Activated T-helper 17 cell treated with anti-CD3 and anti-CD28 coated beads, Interleukin-2, amount 50 U/mL, for 72 hours (primary cell): ENCODE measurements at regions not wholly inside any gene's neighbourhood (a gene's known extent, or its start where the extent isn't known, plus 50 kb on each side); places are given as distances from the start of the nearest gene placed in this dataset.

ENCODE experiments used
- ATAC-seq: fragments of 150-1000 bp; cut with Tn5 transposase; replicated peaks from 2 replicates; pipeline ENCODE4 v1.10.0; 2021; ENCODE audit warnings: mild to moderate bottlenecking, moderate library complexity
- H3K27ac Mint-ChIP-seq: one replicate; pipeline ENCODE4 v1.8.0; 2022; ENCODE audit warnings: mixed read lengths
- H3K27me3 Mint-ChIP-seq: one replicate; pipeline ENCODE4 v1.8.0; 2022; ENCODE audit warnings: mixed read lengths
- H3K36me3 Mint-ChIP-seq: one replicate; pipeline ENCODE4 v1.8.0; 2022; ENCODE audit warnings: low read depth, mild to moderate bottlenecking, mixed read lengths
- H3K4me1 Mint-ChIP-seq: one replicate; pipeline ENCODE4 v1.8.0; 2022; ENCODE audit warnings: mixed read lengths
- H3K4me3 Mint-ChIP-seq: one replicate; pipeline ENCODE4 v1.8.0; 2022; ENCODE audit warnings: mild to moderate bottlenecking, mixed read lengths
- H3K9me3 Mint-ChIP-seq: one replicate; pipeline ENCODE4 v1.8.0; 2022; ENCODE audit warnings: mixed read lengths

GRCh38 chr15:37229855-37230619, 129.7 kb upstream of the MEIS2 start:
- no peak for ATAC-seq

GRCh38 chr15:37245358-37245757, 145.0 kb upstream of the MEIS2 start:
- Mint-ChIP-seq H3K27me3 (no peaks in the 10 kb centered on the region), H3K4me1 (no peaks in the 10 kb centered on the region), H3K36me3 (no peaks in the 10 kb centered on the region), H3K4me3 (no peak overlapping the region), H3K9me3 (peaks cover 1% of the 10 kb centered on the region), H3K27ac (no peak overlapping the region)
- no peak for ATAC-seq

More at GRCh38 chr15:37229855-37230619, 129.7 kb upstream of the MEIS2 start:
- Mint-ChIP-seq H3K9me3 (no peaks in the 10 kb centered on the region), H3K36me3 (no peaks in the 10 kb centered on the region), H3K27ac (no peak overlapping the region), H3K4me3 (no peak overlapping the region), H3K27me3 (no peaks in the 10 kb centered on the region), H3K4me1 (no peaks in the 10 kb centered on the region)

GRCh38 chr15:37246065-37246464, 145.7 kb upstream of the MEIS2 start:
- ATAC-seq = no peak
- Mint-ChIP-seq H3K4me3 (no peak overlapping the region), H3K4me1 (no peaks in the 10 kb centered on the region), H3K36me3 (no peaks in the 10 kb centered on the region), H3K27me3 (no peaks in the 10 kb centered on the region), H3K27ac (no peak overlapping the region), H3K9me3 (no peaks in the 10 kb centered on the region)

GRCh38 chr15:37246856-37247255, 146.5 kb upstream of the MEIS2 start:
- Mint-ChIP-seq H3K4me1 (no peaks in the 10 kb centered on the region), H3K27me3 (no peaks in the 10 kb centered on the region), H3K36me3 (no peaks in the 10 kb centered on the region), H3K27ac (no peak overlapping the region), H3K4me3 (no peak overlapping the region), H3K9me3 (no peaks in the 10 kb centered on the region)
- ATAC-seq = no peak

- no peaks in the 10 kb centered on the region for H3K4me1 Mint-ChIP-seq
- H3K9me3 Mint-ChIP-seq = no peaks in the 10 kb centered on the region
- no peak overlapping the region for H3K4me3 Mint-ChIP-seq
- ATAC-seq = no peak
- H3K27me3 Mint-ChIP-seq = no peaks in the 10 kb centered on the region
- no peaks in the 10 kb centered on the region for H3K36me3 Mint-ChIP-seq
- H3K27ac Mint-ChIP-seq = no peak overlapping the region
Observed at GRCh38 chr15:37249249-37249648, 148.9 kb upstream of the MEIS2 start.

GRCh38 chr15:37252530-37252929, 152.2 kb upstream of the MEIS2 start:
- H3K27ac Mint-ChIP-seq = no peak overlapping the region
- ATAC-seq = no peak
- H3K9me3 Mint-ChIP-seq = no peaks in the 10 kb centered on the region
- no peaks in the 10 kb centered on the region for H3K27me3 Mint-ChIP-seq
- H3K4me1 Mint-ChIP-seq = no peaks in the 10 kb centered on the region
- no peaks in the 10 kb centered on the region for H3K36me3 Mint-ChIP-seq
- H3K4me3 Mint-ChIP-seq = no peak overlapping the region

GRCh38 chr15:37253877-37254276, 153.5 kb upstream of the MEIS2 start:
- Mint-ChIP-seq H3K9me3 (no peaks in the 10 kb centered on the region), H3K4me1 (no peaks in the 10 kb centered on the region), H3K36me3 (no peaks in the 10 kb centered on the region), H3K27ac (no peak overlapping the region), H3K4me3 (no peak overlapping the region), H3K27me3 (no peaks in the 10 kb centered on the region)
- ATAC-seq = no peak

- no peak overlapping the region for H3K27ac Mint-ChIP-seq
- H3K27me3 Mint-ChIP-seq = no peaks in the 10 kb centered on the region
- no peak for ATAC-seq
- H3K4me1 Mint-ChIP-seq = no peaks in the 10 kb centered on the region
- H3K4me3 Mint-ChIP-seq = no peak overlapping the region
- H3K36me3 Mint-ChIP-seq = no peaks in the 10 kb centered on the region
- no peaks in the 10 kb centered on the region for H3K9me3 Mint-ChIP-seq
Observed at GRCh38 chr15:37260255-37260654, 159.9 kb upstream of the MEIS2 start.

- H3K27me3 Mint-ChIP-seq = no peaks in the 10 kb centered on the region
- no peak overlapping the region for H3K27ac Mint-ChIP-seq
- ATAC-seq = no peak
- no peak overlapping the region for H3K4me3 Mint-ChIP-seq
- no peaks in the 10 kb centered on the region for H3K36me3 Mint-ChIP-seq
- no peaks in the 10 kb centered on the region for H3K4me1 Mint-ChIP-seq
- H3K9me3 Mint-ChIP-seq = no peaks in the 10 kb centered on the region
Observed at GRCh38 chr15:37261685-37262084, 161.3 kb upstream of the MEIS2 start.

GRCh38 chr15:37262922-37263608, 162.7 kb upstream of the MEIS2 start:
- H3K36me3 Mint-ChIP-seq = no peaks in the 10 kb centered on the region
- no peaks in the 10 kb centered on the region for H3K9me3 Mint-ChIP-seq
- no peaks in the 10 kb centered on the region for H3K4me1 Mint-ChIP-seq
- no peak overlapping the region for H3K27ac Mint-ChIP-seq
- H3K27me3 Mint-ChIP-seq = no peaks in the 10 kb centered on the region
- ATAC-seq = no peak
- H3K4me3 Mint-ChIP-seq = no peak overlapping the region

- Mint-ChIP-seq H3K9me3 (peaks cover 4% of the 10 kb centered on the region), H3K4me1 (no peaks in the 10 kb centered on the region), H3K27ac (no peak overlapping the region), H3K4me3 (no peak overlapping the region), H3K36me3 (no peaks in the 10 kb centered on the region), H3K27me3 (no peaks in the 10 kb centered on the region)
- no peak for ATAC-seq
Observed at GRCh38 chr15:37289109-37289765, 188.9 kb upstream of the MEIS2 start.

- H3K27me3 Mint-ChIP-seq = no peaks in the 10 kb centered on the region
- H3K36me3 Mint-ChIP-seq = no peaks in the 10 kb centered on the region
- no peak overlapping the region for H3K4me3 Mint-ChIP-seq
- H3K27ac Mint-ChIP-seq = no peak overlapping the region
- H3K9me3 Mint-ChIP-seq = peaks cover 10% of the 10 kb centered on the region
- H3K4me1 Mint-ChIP-seq = no peaks in the 10 kb centered on the region
- no peak for ATAC-seq
Observed at GRCh38 chr15:37291920-37292319, 191.6 kb upstream of the MEIS2 start.

GRCh38 chr15:37298271-37298670, 197.9 kb upstream of the MEIS2 start:
- Mint-ChIP-seq H3K27ac (no peak overlapping the region), H3K4me1 (no peaks in the 10 kb centered on the region), H3K36me3 (no peaks in the 10 kb centered on the region), H3K4me3 (no peak overlapping the region), H3K9me3 (peaks cover 6% of the 10 kb centered on the region), H3K27me3 (no peaks in the 10 kb centered on the region)
- ATAC-seq = no peak

- Mint-ChIP-seq H3K4me1 (no peaks in the 10 kb centered on the region), H3K27me3 (no peaks in the 10 kb centered on the region), H3K36me3 (no peaks in the 10 kb centered on the region), H3K27ac (no peak overlapping the region), H3K4me3 (no peak overlapping the region), H3K9me3 (peaks cover 9% of the 10 kb centered on the region)
- no peak for ATAC-seq
Observed at GRCh38 chr15:37339437-37339836, 239.1 kb upstream of the MEIS2 start.

- Mint-ChIP-seq H3K4me3 (no peak overlapping the region), H3K36me3 (no peaks in the 10 kb centered on the region), H3K27me3 (no peaks in the 10 kb centered on the region), H3K9me3 (peaks cover 9% of the 10 kb centered on the region), H3K4me1 (no peaks in the 10 kb centered on the region), H3K27ac (no peak overlapping the region)
- no peak for ATAC-seq
Observed at GRCh38 chr15:37339856-37340255, 239.5 kb upstream of the MEIS2 start.
